ENCODE measurements at regions not wholly inside any gene's neighbourhood (a gene's known extent, or its start where the extent isn't known, plus 50 kb on each side); places are given as distances from the start of the nearest gene placed in this dataset.

DNA sequence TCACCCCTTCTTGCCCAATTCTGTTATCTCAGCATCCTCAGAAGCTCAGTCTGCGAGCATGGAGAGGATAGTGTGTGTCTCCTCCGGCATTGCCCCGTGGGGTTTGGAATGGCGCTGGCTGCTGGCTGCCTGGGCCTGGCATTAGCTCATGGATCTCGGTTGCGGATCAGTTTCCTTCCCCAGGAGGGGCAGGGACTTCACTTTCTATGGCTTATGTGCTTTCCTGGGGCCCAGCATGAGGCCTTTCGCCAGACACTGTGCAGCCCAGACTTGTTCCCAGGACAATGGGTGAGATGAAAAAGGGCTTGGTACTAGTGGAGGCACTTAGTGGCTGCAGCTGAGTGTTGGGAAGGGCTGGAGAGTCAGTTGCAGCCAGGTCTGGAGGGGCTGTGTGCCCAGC lies 143.3 kb downstream of the GLI2 start:
- DNase-seq (ENCODE audit: low read depth, low spot score) (no peak), FAIRE-seq (no peak)
- Histone ChIP-seq H3K9me3 (replicated peaks; ENCODE audit: control insufficient read depth, insufficient read depth, low read length) (no peaks in the 10 kb centered on the region), H3K4me2 (ENCODE audit: insufficient read depth, low read length) (no peak overlapping the region), H3K9ac (replicated peaks; ENCODE audit: extremely low read depth, insufficient read depth, low read length) (no peak overlapping the region), H3K79me2 (ENCODE audit: control insufficient read depth, insufficient read depth, low read length) (no peaks in the 10 kb centered on the region), H3K27me3 (ENCODE audit: control insufficient read depth in 2 of 2, insufficient read depth in 2 of 2, low read length in 2 of 2) (peaks cover 2 to 4% of the 10 kb centered on the region in 2 experiments), H3K4me3 (replicated peaks in 1 of 3; ENCODE audit: insufficient read depth in 1 of 3, low read depth in 1 of 3, low read length in 3 of 3) (no peak overlapping the region), H3K27ac (ENCODE audit: insufficient read depth, low read depth, low read length) (no peak overlapping the region), H3K9me1 (replicated peaks; ENCODE audit: control insufficient read depth, extremely low read depth, insufficient read depth, low read length) (no peaks in the 10 kb centered on the region), H2AFZ (ENCODE audit: low read depth, low read length) (no peak overlapping the region), H3K36me3 (ENCODE audit: control insufficient read depth in 2 of 2, extremely low read depth in 1 of 2, insufficient read depth in 2 of 2, low read length in 2 of 2) (no peaks in the 10 kb centered on the region), H3K4me1 (ENCODE audit: control insufficient read depth, extremely low read depth, insufficient read depth, low read length) (no peaks in the 10 kb centered on the region), H4K20me1 (replicated peaks; ENCODE audit: control insufficient read depth, extremely low read depth, insufficient read depth, low read length) (no peaks in the 10 kb centered on the region)
- no TSS peak for BruUV-seq (replicated peaks)
- TF ChIP-seq JUN (IDR thresholded peaks at IDR 0.05; ENCODE audit: borderline replicate concordance, insufficient read depth, insufficient read length, low read depth) = no peak
- TF ChIP-seq EZH2 (IDR thresholded peaks at IDR 0.05; ENCODE audit: borderline replicate concordance, low read depth, low read length, severe bottlenecking) = no peak
- TF ChIP-seq, protein P1, sequence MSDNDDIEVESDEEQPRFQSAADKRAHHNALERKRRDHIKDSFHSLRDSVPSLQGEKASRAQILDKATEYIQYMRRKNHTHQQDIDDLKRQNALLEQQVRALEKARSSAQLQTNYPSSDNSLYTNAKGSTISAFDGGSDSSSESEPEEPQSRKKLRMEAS (IDR thresholded peaks at IDR 0.05; ENCODE audit: insufficient read depth, insufficient read length) = no peak
- TF ChIP-seq GATA2 (IDR thresholded peaks at IDR 0.05; ENCODE audit: insufficient read depth, insufficient read length, low read depth, low read length) = no peak
- TF ChIP-seq MYC (IDR thresholded peaks at IDR 0.05; ENCODE audit: low read depth, low read length) = no peak
- no peak for TF ChIP-seq POLR2A (IDR thresholded peaks at IDR 0.05; ENCODE audit: low read depth, low read length)
- no peak for TF ChIP-seq POLR2AphosphoS5 (IDR thresholded peaks at IDR 0.05; ENCODE audit: insufficient read depth, low read depth, low read length)
- TF ChIP-seq, protein P2, sequence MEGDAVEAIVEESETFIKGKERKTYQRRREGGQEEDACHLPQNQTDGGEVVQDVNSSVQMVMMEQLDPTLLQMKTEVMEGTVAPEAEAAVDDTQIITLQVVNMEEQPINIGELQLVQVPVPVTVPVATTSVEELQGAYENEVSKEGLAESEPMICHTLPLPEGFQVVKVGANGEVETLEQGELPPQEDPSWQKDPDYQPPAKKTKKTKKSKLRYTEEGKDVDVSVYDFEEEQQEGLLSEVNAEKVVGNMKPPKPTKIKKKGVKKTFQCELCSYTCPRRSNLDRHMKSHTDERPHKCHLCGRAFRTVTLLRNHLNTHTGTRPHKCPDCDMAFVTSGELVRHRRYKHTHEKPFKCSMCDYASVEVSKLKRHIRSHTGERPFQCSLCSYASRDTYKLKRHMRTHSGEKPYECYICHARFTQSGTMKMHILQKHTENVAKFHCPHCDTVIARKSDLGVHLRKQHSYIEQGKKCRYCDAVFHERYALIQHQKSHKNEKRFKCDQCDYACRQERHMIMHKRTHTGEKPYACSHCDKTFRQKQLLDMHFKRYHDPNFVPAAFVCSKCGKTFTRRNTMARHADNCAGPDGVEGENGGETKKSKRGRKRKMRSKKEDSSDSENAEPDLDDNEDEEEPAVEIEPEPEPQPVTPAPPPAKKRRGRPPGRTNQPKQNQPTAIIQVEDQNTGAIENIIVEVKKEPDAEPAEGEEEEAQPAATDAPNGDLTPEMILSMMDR (IDR thresholded peaks at IDR 0.05; ENCODE audit: extremely low read depth in 1 of 2, insufficient read depth in 1 of 2, low read depth in 1 of 2, low read length in 2 of 2) = no peak
- no peak for TF ChIP-seq FOS (IDR thresholded peaks at IDR 0.05; ENCODE audit: borderline replicate concordance, insufficient read depth, low read length)
- intact Hi-C loops (cut with micrococcal nuclease) = no loop called here
- dilution Hi-C loops (cut with MboI; ENCODE audit: extremely low pct_ligation_motif_present, low sequenced_read_pairs) = no loop called here
- CTCF ChIA-PET = no interaction called here
- POLR2A ChIA-PET = no interaction called here
